ENCODE measurements at regions not wholly inside any gene's neighbourhood (a gene's known extent, or its start where the extent isn't known, plus 50 kb on each side); places are given as distances from the start of the nearest gene placed in this dataset.

- H3K9me3 ChIP-seq: no peaks in the 10 kb centered on the region
- no peaks in the 10 kb centered on the region for H3K27me3 ChIP-seq
- H3K4me1 ChIP-seq: no peaks in the 10 kb centered on the region
- H3K27ac ChIP-seq: no peak overlapping the region
- intact Hi-C loops (cut with DNase I): no loop called here
- DNase-seq (peak; percentile 68 to 73 (median 71)), ATAC-seq (peak; percentile 50 to 90 (median 76))
- no peak overlapping the region for H3K4me3 ChIP-seq
- 87% methylated on average over 3 of the region's 19 CpGs for WGBS (ENCODE audit: insufficient coverage, low coverage, low lambda C conversion rate, missing lambda C conversion rate)
- TF ChIP-seq POLR2A (IDR thresholded peaks at IDR 0.05): no peak
- no peak for TF ChIP-seq CTCF (IDR thresholded peaks at IDR 0.05)
- no peaks in the 10 kb centered on the region for H3K36me3 ChIP-seq
Measured at GRCh38 chr6:164039954-164040375, 625.4 kb downstream of the QKI start.

- WGBS (ENCODE audit: insufficient coverage, low coverage, low lambda C conversion rate, missing lambda C conversion rate): 51% methylated on average over 10 of the region's 10 CpGs
- H3K4me1 ChIP-seq: no peaks in the 10 kb centered on the region
- no peaks in the 10 kb centered on the region for H3K27me3 ChIP-seq
- TF ChIP-seq CTCF (IDR thresholded peaks at IDR 0.05) (no peak), POLR2A (IDR thresholded peaks at IDR 0.05) (no peak)
- H3K9me3 ChIP-seq: no peaks in the 10 kb centered on the region
- no peak overlapping the region for H3K27ac ChIP-seq
- no peaks in the 10 kb centered on the region for H3K36me3 ChIP-seq
- ATAC-seq (no peak), DNase-seq (no peak)
- H3K4me3 ChIP-seq: no peak overlapping the region
- intact Hi-C loops (cut with DNase I): no loop called here
Measured at GRCh38 chr6:164037171-164037870, 622.8 kb downstream of the QKI start.

- Histone ChIP-seq H3K9me3 (no peaks in the 10 kb centered on the region), H3K27ac (no peak overlapping the region), H3K36me3 (no peaks in the 10 kb centered on the region), H3K4me3 (no peak overlapping the region), H3K27me3 (no peaks in the 10 kb centered on the region), H3K4me1 (no peaks in the 10 kb centered on the region)
- DNase-seq: no peak
- intact Hi-C loops (cut with DNase I): no loop called here
- no peak for ATAC-seq
- TF ChIP-seq POLR2A (IDR thresholded peaks at IDR 0.05) (no peak), CTCF (IDR thresholded peaks at IDR 0.05) (no peak)
- 57% methylated on average over 6 of the region's 6 CpGs for WGBS (ENCODE audit: insufficient coverage, low coverage, low lambda C conversion rate, missing lambda C conversion rate)
Measured at GRCh38 chr6:164035900-164036485, 621.5 kb downstream of the QKI start.

- H3K27me3 ChIP-seq: no peaks in the 10 kb centered on the region
- no peak overlapping the region for H3K27ac ChIP-seq
- no peak overlapping the region for H3K4me3 ChIP-seq
- intact Hi-C loops (cut with DNase I): no loop called here
- H3K36me3 ChIP-seq: no peaks in the 10 kb centered on the region
- DNase-seq (no peak), ATAC-seq (no peak)
- H3K9me3 ChIP-seq: no peaks in the 10 kb centered on the region
- no peak for TF ChIP-seq POLR2A (IDR thresholded peaks at IDR 0.05)
- no peak for TF ChIP-seq CTCF (IDR thresholded peaks at IDR 0.05)
- H3K4me1 ChIP-seq: no peaks in the 10 kb centered on the region
- WGBS (ENCODE audit: insufficient coverage, low coverage, low lambda C conversion rate, missing lambda C conversion rate): 26% methylated on average over 2 of the region's 2 CpGs
Measured at GRCh38 chr6:164034602-164035140, 620.2 kb downstream of the QKI start.
